Keratinocyte (primary cell): ENCODE measurements at regions not wholly inside any gene's neighbourhood (a gene's known extent, or its start where the extent isn't known, plus 50 kb on each side); places are given as distances from the start of the nearest gene placed in this dataset.

ENCODE experiments used
- DNase-seq: peaks from one replicate; pipeline ENCODE4 v3.0.0-alpha.2; 2011; ENCODE audit warnings: low read depth, missing footprints, low spot score
- FAIRE-seq: peaks from 2 replicates; lab custom pipeline; 2011; peaks lifted over from hg19 to GRCh38; lab: Jason Lieb, UNC
- H2AFZ ChIP-seq: 2 replicates; pipeline ENCODE4 v1.6.0; 2012; ENCODE audit warnings: low read length, control low read depth, inconsistent platforms; ENCODE audit not compliant: control insufficient read depth
- H3K27ac ChIP-seq: 2 replicates; pipeline ENCODE4 v1.5.1; 2011; ENCODE audit warnings: low read length; ENCODE audit not compliant: control insufficient read depth, insufficient read depth
- H3K27me3 ChIP-seq: 3 replicates; pipeline ENCODE4 v1.6.0; 2011; ENCODE audit warnings: low read length; ENCODE audit not compliant: control insufficient read depth, insufficient read depth; ENCODE audit errors: extremely low read depth
- H3K36me3 ChIP-seq, 2 experiments: 2 replicates in 1 of 2; 3 replicates in 1 of 2; pipeline ENCODE4 v1.5.1; 2011; ENCODE audit warnings: low read length in 2 of 2, mild to moderate bottlenecking in 1 of 2; ENCODE audit not compliant: control insufficient read depth in 2 of 2, insufficient read depth in 2 of 2; ENCODE audit errors: extremely low read depth in 1 of 2
- H3K4me1 ChIP-seq: 3 replicates; pipeline ENCODE4 v1.5.1; 2011; ENCODE audit warnings: low read length; ENCODE audit not compliant: control insufficient read depth, insufficient read depth; ENCODE audit errors: extremely low read depth
- H3K4me2 ChIP-seq: 3 replicates; pipeline ENCODE4 v1.6.0; 2011; ENCODE audit warnings: low read depth, low read length; ENCODE audit not compliant: control insufficient read depth, insufficient read depth; ENCODE audit errors: extremely low read depth
- H3K4me3 ChIP-seq, 3 experiments: fragments of 200-600 bp in 1 of 3; sonication (generic) in 1 of 3; 2 replicates in 2 of 3; 3 replicates in 1 of 3; pipeline ENCODE4 v1.5.1; 2011 to 2016; ENCODE audit warnings: low read length in 3 of 3, mild to moderate bottlenecking in 3 of 3, control low read depth in 2 of 3, inconsistent platforms in 1 of 3, low read depth in 1 of 3, mixed read lengths in 1 of 3, mixed run types in 1 of 3, moderate library complexity in 1 of 3; ENCODE audit not compliant: control insufficient read depth in 2 of 3, insufficient read depth in 2 of 3; ENCODE audit errors: extremely low read depth in 1 of 3
- H3K79me2 ChIP-seq: 2 replicates; pipeline ENCODE4 v1.6.0; 2012; ENCODE audit warnings: low read length; ENCODE audit not compliant: control insufficient read depth, insufficient read depth
- H3K9ac ChIP-seq: 3 replicates; pipeline ENCODE4 v1.6.0; 2011; ENCODE audit warnings: low read length; ENCODE audit not compliant: control insufficient read depth, insufficient read depth; ENCODE audit errors: extremely low read depth
- H3K9me1 ChIP-seq: 3 replicates; pipeline ENCODE4 v1.6.0; 2011; ENCODE audit warnings: low read length; ENCODE audit not compliant: control insufficient read depth, insufficient read depth; ENCODE audit errors: extremely low read depth
- H3K9me3 ChIP-seq: 2 replicates; pipeline ENCODE4 v1.5.1; 2012; ENCODE audit warnings: low read depth, low read length; ENCODE audit not compliant: control insufficient read depth
- H4K20me1 ChIP-seq: 3 replicates; pipeline ENCODE4 v1.6.0; 2011; ENCODE audit warnings: low read length; ENCODE audit not compliant: control insufficient read depth, insufficient read depth; ENCODE audit errors: extremely low read depth
- EZH2 ChIP-seq: IDR thresholded peaks from one replicate; pipeline ENCODE4 v1.6.1; 2012; ENCODE audit warnings: inconsistent platforms, mild to moderate bottlenecking, low read length, moderate library complexity
- dilution Hi-C: fragments of 300-500 bp; cut with MboI; formaldehyde crosslinking; loops from one replicate; pipeline ENCODE4 v1.7.0; 2020; ENCODE audit warnings: low sequenced_read_pairs; ENCODE audit not compliant: extremely low pct_ligation_motif_present
- TF ChIP-seq, protein P1 (sequence below), 3 experiments: IDR thresholded peaks in 1 of 3; conservative IDR thresholded peaks in 1 of 3; optimal IDR thresholded peaks in 1 of 3; 2 replicates in 2 of 3; 3 replicates in 1 of 3; pipeline versions ENCODE3 to v1.5.1; 2011; ENCODE audit warnings: low read length in 3 of 3, mild to moderate bottlenecking in 3 of 3, moderate library complexity in 2 of 3, control low read depth in 1 of 3, inconsistent platforms in 1 of 3; ENCODE audit not compliant: insufficient read depth in 2 of 3; ENCODE audit errors: extremely low read depth in 1 of 3

DNA sequence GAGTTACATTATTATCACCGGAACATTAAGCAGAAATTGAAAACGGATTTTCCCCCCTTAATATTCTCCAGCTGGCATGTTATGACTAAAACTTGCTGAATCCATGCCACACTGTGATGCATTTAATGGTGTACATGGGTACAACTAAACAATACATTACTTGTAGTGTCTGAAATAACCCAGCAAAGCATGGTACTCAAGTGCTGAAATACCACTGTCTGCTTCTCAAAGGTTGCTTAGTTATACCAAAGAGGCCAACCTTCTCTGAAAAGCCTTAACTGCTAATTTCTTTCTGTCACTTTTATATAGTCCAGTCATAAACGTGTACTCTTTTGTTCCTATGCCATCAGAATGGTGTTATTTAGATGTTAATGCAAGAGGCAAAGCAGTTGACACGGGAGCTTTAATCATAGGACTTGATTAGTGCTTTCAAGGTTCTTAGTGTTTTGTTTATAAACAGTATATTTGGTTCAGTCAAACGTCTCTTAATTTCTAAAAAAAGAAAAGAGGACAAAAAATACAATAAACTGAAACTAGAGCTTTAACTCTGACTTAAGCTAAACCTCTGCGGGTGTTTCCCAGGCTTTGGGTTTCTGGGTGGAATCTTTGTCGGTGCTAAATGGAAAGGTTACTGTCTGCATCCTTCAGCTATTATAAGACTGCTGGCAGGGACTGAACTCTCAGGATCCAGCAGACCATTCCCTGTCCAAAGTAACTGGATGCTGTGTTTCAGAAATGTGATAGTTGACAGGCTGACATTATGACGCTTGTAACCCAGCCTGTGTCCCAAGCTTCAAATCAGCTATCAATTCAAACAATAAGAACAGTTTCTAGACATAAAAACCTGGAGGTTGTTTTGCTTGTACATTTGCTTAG is 202.6 kb downstream of the PPP1R3A start:
- H4K20me1 ChIP-seq = no peaks in the 10 kb centered on the region
- H3K4me3 ChIP-seq = no peak overlapping the region
- no peak overlapping the region for H3K9ac ChIP-seq
- no peaks in the 10 kb centered on the region for H3K36me3 ChIP-seq
- dilution Hi-C loops = no loop called here
- DNase-seq = no peak
- TF ChIP-seq, protein P1, sequence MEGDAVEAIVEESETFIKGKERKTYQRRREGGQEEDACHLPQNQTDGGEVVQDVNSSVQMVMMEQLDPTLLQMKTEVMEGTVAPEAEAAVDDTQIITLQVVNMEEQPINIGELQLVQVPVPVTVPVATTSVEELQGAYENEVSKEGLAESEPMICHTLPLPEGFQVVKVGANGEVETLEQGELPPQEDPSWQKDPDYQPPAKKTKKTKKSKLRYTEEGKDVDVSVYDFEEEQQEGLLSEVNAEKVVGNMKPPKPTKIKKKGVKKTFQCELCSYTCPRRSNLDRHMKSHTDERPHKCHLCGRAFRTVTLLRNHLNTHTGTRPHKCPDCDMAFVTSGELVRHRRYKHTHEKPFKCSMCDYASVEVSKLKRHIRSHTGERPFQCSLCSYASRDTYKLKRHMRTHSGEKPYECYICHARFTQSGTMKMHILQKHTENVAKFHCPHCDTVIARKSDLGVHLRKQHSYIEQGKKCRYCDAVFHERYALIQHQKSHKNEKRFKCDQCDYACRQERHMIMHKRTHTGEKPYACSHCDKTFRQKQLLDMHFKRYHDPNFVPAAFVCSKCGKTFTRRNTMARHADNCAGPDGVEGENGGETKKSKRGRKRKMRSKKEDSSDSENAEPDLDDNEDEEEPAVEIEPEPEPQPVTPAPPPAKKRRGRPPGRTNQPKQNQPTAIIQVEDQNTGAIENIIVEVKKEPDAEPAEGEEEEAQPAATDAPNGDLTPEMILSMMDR (optimal IDR thresholded peaks at IDR 0.05 in 1 of 3, IDR thresholded peaks at IDR 0.05 in 1 of 3, conservative IDR thresholded peaks at IDR 0.05 in 1 of 3; ENCODE audit: extremely low read depth in 1 of 3, insufficient read depth in 2 of 3, low read length in 3 of 3) = no peak
- TF ChIP-seq EZH2 = no peak
- H3K27me3 ChIP-seq = no peaks in the 10 kb centered on the region
- H2AFZ ChIP-seq = no peak overlapping the region
- no peak overlapping the region for H3K27ac ChIP-seq
- H3K4me2 ChIP-seq = no peak overlapping the region
- FAIRE-seq = no peak
- H3K79me2 ChIP-seq = no peaks in the 10 kb centered on the region
- no peaks in the 10 kb centered on the region for H3K4me1 ChIP-seq
- H3K9me1 ChIP-seq = no peaks in the 10 kb centered on the region
- no peaks in the 10 kb centered on the region for H3K9me3 ChIP-seq

DNA sequence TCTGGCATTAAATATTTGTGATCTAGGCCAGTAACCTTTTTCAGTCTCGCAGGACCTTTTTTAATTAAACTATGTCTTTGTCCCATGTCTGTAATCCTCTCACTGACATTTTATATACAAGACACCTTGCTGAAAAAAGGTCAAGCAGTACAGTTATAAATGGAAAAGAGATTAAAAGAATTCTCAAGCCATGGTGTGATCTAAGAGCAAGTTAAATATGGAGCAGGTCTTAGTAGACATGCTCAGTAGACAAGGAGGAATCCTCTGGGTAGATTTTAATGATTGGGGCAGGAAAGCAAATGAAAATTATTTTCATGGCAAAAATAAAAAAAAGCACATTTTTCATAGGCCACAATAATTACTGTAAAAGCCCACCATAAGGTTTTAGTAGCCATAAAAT is 203.5 kb downstream of the PPP1R3A start:
- TF ChIP-seq, protein P1 (optimal IDR thresholded peaks at IDR 0.05 in 1 of 3, IDR thresholded peaks at IDR 0.05 in 1 of 3, conservative IDR thresholded peaks at IDR 0.05 in 1 of 3; ENCODE audit: extremely low read depth in 1 of 3, insufficient read depth in 2 of 3, low read length in 3 of 3) = no peak
- TF ChIP-seq EZH2 = no peak
- no peak for DNase-seq
- Histone ChIP-seq H3K9ac (no peak overlapping the region), H3K4me3 (no peak overlapping the region), H3K27ac (no peak overlapping the region), H3K9me3 (no peaks in the 10 kb centered on the region), H3K36me3 (no peaks in the 10 kb centered on the region), H4K20me1 (no peaks in the 10 kb centered on the region), H3K79me2 (no peaks in the 10 kb centered on the region), H3K27me3 (no peaks in the 10 kb centered on the region), H3K9me1 (no peaks in the 10 kb centered on the region), H2AFZ (no peak overlapping the region), H3K4me1 (no peaks in the 10 kb centered on the region), H3K4me2 (no peak overlapping the region)
- FAIRE-seq = no peak
- dilution Hi-C loops = no loop called here
